ENCODE measurements at regions not wholly inside any gene's neighbourhood (a gene's known extent, or its start where the extent isn't known, plus 50 kb on each side); places are given as distances from the start of the nearest gene placed in this dataset.

DNA sequence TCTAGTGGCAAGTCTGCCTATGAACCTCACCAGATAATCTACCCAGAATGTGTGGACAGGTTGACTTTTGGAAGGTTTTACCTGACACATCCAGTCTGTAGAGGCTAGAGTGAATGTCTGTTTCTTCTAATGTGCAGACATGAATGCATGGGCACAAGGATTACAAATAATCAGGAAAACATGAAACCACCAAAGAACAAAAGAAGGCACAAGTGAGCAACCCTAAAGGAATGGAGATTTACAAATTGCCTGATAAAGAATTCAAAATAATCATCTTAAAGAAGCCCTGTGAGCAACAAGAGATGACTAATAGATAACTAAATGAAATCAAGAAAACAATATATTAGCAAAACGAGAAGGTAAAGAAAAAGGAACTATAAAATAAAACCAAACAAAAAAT lies 876.1 kb upstream of the ADGRB3 start:
- H4K20me1 ChIP-seq (replicated peaks; ENCODE audit: control insufficient read depth, insufficient read depth, low read length) = no peaks in the 10 kb centered on the region
- intact Hi-C loops (cut with micrococcal nuclease) = no loop called here
- WGBS (ENCODE audit: insufficient coverage, low coverage, missing lambda C conversion rate) = 36% methylated on average over 1 of the region's 1 CpG
- H3K9me3 ChIP-seq (replicated peaks; ENCODE audit: control insufficient read depth, insufficient read depth, low read depth, low read length) = peaks cover 3% of the 10 kb centered on the region; the same call in 1 of the 2 replicates
- ChIA-PET CTCF (ENCODE audit: low intra/inter-chr PET ratio) (no interaction called here), POLR2A (interaction anchor here (0.7 to 1.3 kb wide), 2 partner anchors 11 to 1239 kb away, joined by 4 read pairs; no protein-coding TSS in a partner anchor)
- ATAC-seq (no peak), FAIRE-seq (no peak), DNase-seq (ENCODE audit: extremely low read depth in 1 of 4, low spot score in 3 of 4) (no peak)
- H3K36me3 ChIP-seq (ENCODE audit: control insufficient read depth, insufficient read depth, low read length) = no peaks in the 10 kb centered on the region
- in situ Hi-C loops (cut with MboI) = no loop called here
- H3K79me2 ChIP-seq (ENCODE audit: control insufficient read depth, insufficient read depth, low read length) = no peaks in the 10 kb centered on the region
- no peaks in the 10 kb centered on the region for H3K4me1 ChIP-seq (replicated peaks in 1 of 2; ENCODE audit: control insufficient read depth in 2 of 2, insufficient read depth in 2 of 2, low read length in 2 of 2)
- H3K9me1 ChIP-seq (ENCODE audit: control insufficient read depth, insufficient read depth, low read length) = no peaks in the 10 kb centered on the region
- no peak overlapping the region for H3K4me2 ChIP-seq (ENCODE audit: insufficient read depth, low read length)
- no peak overlapping the region for H3K27ac ChIP-seq (ENCODE audit: extremely low read depth, low read depth, low read length)
- no peak overlapping the region for H3K9ac ChIP-seq (ENCODE audit: insufficient read depth in 1 of 2, low read depth in 2 of 2, low read length in 2 of 2)
- BruUV-seq (replicated peaks) = no TSS peak
- H3K4me3 ChIP-seq = no peak overlapping the region
- no peak overlapping the region for H2AFZ ChIP-seq (ENCODE audit: low read depth, low read length)
- no peaks in the 10 kb centered on the region for H3K27me3 ChIP-seq (ENCODE audit: control insufficient read depth in 2 of 2, insufficient read depth in 2 of 2, low read length in 2 of 2)
- TF ChIP-seq RAD21 (CRISPR knock-in tag; conservative IDR thresholded peaks at IDR 0.05 in 1 of 2, IDR thresholded peaks at IDR 0.05 in 1 of 2) (no peak), FOXA1 (IDR thresholded peaks at IDR 0.05; ENCODE audit: borderline replicate concordance) (no peak), HCFC1 (IDR thresholded peaks at IDR 0.05; ENCODE audit: low read depth, low read length) (no peak), PPARD (CRISPR knock-in tag; IDR thresholded peaks at IDR 0.05) (no peak), EGR1 (conservative IDR thresholded peaks at IDR 0.05) (no peak), ZZZ3 (IDR thresholded peaks at IDR 0.05) (no peak)
- TF ChIP-seq, protein P1, sequence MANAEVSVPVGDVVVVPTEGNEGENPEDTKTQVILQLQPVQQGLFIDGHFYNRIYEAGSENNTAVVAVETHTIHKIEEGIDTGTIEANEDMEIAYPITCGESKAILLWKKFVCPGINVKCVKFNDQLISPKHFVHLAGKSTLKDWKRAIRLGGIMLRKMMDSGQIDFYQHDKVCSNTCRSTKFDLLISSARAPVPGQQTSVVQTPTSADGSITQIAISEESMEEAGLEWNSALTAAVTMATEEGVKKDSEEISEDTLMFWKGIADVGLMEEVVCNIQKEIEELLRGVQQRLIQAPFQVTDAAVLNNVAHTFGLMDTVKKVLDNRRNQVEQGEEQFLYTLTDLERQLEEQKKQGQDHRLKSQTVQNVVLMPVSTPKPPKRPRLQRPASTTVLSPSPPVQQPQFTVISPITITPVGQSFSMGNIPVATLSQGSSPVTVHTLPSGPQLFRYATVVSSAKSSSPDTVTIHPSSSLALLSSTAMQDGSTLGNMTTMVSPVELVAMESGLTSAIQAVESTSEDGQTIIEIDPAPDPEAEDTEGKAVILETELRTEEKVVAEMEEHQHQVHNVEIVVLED (CRISPR knock-in tag; IDR thresholded peaks at IDR 0.05) = no peak
- TF ChIP-seq, protein P2, sequence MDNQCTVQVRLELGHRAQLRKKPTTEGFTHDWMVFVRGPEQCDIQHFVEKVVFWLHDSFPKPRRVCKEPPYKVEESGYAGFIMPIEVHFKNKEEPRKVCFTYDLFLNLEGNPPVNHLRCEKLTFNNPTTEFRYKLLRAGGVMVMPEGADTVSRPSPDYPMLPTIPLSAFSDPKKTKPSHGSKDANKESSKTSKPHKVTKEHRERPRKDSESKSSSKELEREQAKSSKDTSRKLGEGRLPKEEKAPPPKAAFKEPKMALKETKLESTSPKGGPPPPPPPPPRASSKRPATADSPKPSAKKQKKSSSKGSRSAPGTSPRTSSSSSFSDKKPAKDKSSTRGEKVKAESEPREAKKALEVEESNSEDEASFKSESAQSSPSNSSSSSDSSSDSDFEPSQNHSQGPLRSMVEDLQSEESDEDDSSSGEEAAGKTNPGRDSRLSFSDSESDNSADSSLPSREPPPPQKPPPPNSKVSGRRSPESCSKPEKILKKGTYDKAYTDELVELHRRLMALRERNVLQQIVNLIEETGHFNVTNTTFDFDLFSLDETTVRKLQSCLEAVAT (IDR thresholded peaks at IDR 0.05) = no peak
- TF ChIP-seq, protein P3, sequence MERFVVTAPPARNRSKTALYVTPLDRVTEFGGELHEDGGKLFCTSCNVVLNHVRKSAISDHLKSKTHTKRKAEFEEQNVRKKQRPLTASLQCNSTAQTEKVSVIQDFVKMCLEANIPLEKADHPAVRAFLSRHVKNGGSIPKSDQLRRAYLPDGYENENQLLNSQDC (CRISPR knock-in tag; IDR thresholded peaks at IDR 0.05) = no peak
- TF ChIP-seq, protein P4, sequence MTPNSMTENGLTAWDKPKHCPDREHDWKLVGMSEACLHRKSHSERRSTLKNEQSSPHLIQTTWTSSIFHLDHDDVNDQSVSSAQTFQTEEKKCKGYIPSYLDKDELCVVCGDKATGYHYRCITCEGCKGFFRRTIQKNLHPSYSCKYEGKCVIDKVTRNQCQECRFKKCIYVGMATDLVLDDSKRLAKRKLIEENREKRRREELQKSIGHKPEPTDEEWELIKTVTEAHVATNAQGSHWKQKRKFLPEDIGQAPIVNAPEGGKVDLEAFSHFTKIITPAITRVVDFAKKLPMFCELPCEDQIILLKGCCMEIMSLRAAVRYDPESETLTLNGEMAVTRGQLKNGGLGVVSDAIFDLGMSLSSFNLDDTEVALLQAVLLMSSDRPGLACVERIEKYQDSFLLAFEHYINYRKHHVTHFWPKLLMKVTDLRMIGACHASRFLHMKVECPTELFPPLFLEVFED (CRISPR knock-in tag; conservative IDR thresholded peaks at IDR 0.05) = no peak
- TF ChIP-seq, protein P5, sequence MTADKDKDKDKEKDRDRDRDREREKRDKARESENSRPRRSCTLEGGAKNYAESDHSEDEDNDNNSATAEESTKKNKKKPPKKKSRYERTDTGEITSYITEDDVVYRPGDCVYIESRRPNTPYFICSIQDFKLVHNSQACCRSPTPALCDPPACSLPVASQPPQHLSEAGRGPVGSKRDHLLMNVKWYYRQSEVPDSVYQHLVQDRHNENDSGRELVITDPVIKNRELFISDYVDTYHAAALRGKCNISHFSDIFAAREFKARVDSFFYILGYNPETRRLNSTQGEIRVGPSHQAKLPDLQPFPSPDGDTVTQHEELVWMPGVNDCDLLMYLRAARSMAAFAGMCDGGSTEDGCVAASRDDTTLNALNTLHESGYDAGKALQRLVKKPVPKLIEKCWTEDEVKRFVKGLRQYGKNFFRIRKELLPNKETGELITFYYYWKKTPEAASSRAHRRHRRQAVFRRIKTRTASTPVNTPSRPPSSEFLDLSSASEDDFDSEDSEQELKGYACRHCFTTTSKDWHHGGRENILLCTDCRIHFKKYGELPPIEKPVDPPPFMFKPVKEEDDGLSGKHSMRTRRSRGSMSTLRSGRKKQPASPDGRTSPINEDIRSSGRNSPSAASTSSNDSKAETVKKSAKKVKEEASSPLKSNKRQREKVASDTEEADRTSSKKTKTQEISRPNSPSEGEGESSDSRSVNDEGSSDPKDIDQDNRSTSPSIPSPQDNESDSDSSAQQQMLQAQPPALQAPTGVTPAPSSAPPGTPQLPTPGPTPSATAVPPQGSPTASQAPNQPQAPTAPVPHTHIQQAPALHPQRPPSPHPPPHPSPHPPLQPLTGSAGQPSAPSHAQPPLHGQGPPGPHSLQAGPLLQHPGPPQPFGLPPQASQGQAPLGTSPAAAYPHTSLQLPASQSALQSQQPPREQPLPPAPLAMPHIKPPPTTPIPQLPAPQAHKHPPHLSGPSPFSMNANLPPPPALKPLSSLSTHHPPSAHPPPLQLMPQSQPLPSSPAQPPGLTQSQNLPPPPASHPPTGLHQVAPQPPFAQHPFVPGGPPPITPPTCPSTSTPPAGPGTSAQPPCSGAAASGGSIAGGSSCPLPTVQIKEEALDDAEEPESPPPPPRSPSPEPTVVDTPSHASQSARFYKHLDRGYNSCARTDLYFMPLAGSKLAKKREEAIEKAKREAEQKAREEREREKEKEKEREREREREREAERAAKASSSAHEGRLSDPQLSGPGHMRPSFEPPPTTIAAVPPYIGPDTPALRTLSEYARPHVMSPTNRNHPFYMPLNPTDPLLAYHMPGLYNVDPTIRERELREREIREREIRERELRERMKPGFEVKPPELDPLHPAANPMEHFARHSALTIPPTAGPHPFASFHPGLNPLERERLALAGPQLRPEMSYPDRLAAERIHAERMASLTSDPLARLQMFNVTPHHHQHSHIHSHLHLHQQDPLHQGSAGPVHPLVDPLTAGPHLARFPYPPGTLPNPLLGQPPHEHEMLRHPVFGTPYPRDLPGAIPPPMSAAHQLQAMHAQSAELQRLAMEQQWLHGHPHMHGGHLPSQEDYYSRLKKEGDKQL (CRISPR knock-in tag; IDR thresholded peaks at IDR 0.05; ENCODE audit: borderline replicate concordance) = no peak
- TF ChIP-seq, protein P6, sequence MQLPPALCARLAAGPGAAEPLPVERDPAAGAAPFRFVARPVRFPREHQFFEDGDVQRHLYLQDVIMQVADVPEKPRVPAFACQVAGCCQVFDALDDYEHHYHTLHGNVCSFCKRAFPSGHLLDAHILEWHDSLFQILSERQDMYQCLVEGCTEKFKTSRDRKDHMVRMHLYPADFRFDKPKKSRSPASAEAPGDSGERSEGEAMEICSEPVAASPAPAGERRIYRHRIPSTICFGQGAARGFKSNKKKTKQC (CRISPR knock-in tag; IDR thresholded peaks at IDR 0.05) = no peak

All from K562 (cell line).